Left kidney (tissue), 1 donor: ENCODE measurements at regions not wholly inside any gene's neighbourhood (a gene's known extent, or its start where the extent isn't known, plus 50 kb on each side); places are given as distances from the start of the nearest gene placed in this dataset.

Source experiments
- DNase-seq: peaks from one replicate; pipeline ENCODE4 v3.0.0-alpha.2; 2013

- no peak for DNase-seq
Observed at GRCh38 chr16:64539811-64540371, 582.0 kb downstream of the CDH11 start.

GRCh38 chr16:64534180-64534780, 587.6 kb downstream of the CDH11 start:
- DNase-seq: no peak

GRCh38 chr16:64532691-64533090, 589.2 kb downstream of the CDH11 start:
- DNase-seq: no peak

GRCh38 chr16:64532117-64532516, 589.7 kb downstream of the CDH11 start:
- no peak for DNase-seq

- DNase-seq: no peak
Observed at GRCh38 chr16:64531401-64531800, 590.5 kb downstream of the CDH11 start.

GRCh38 chr16:64522548-64522947, 599.3 kb downstream of the CDH11 start:
- DNase-seq: no peak

- no peak for DNase-seq
Observed at GRCh38 chr16:64513871-64514270, 608.0 kb downstream of the CDH11 start.

GRCh38 chr16:64507240-64508024, 614.4 kb downstream of the CDH11 start:
- no peak for DNase-seq

GRCh38 chr16:64499211-64499610, 622.7 kb downstream of the CDH11 start:
- no peak for DNase-seq

GRCh38 chr16:64498363-64498762, 623.5 kb downstream of the CDH11 start:
- DNase-seq: no peak

- DNase-seq: no peak
Observed at GRCh38 chr16:64493709-64494108, 628.2 kb downstream of the CDH11 start.

- no peak for DNase-seq
Observed at GRCh38 chr16:64489449-64489848, 632.4 kb downstream of the CDH11 start.

GRCh38 chr16:64486561-64486960, 635.3 kb downstream of the CDH11 start:
- DNase-seq: no peak

- DNase-seq: no peak
Observed at GRCh38 chr16:64481497-64481896, 640.4 kb downstream of the CDH11 start.

- no peak for DNase-seq
Observed at GRCh38 chr16:64478252-64478906, 643.5 kb downstream of the CDH11 start.

GRCh38 chr16:64475627-64476351, 646.1 kb downstream of the CDH11 start:
- no peak for DNase-seq

GRCh38 chr16:64470916-64471315, 650.9 kb downstream of the CDH11 start:
- DNase-seq: no peak

GRCh38 chr16:64469906-64470702, 651.8 kb downstream of the CDH11 start:
- DNase-seq: no peak

- no peak for DNase-seq
Observed at GRCh38 chr16:64469351-64469750, 652.5 kb downstream of the CDH11 start.

GRCh38 chr16:64468515-64469090, 653.3 kb downstream of the CDH11 start:
- no peak for DNase-seq

GRCh38 chr16:64459821-64460220, 662.0 kb downstream of the CDH11 start:
- DNase-seq: no peak
